Ishikawa (cell line): ENCODE measurements at regions not wholly inside any gene's neighbourhood (a gene's known extent, or its start where the extent isn't known, plus 50 kb on each side); places are given as distances from the start of the nearest gene placed in this dataset.

Experiments
- CEBPB ChIP-seq: IDR thresholded peaks from 2 replicates; pipeline ENCODE4 v1.6.1; 2012
- EGR1 ChIP-seq: IDR thresholded peaks from 2 replicates; pipeline ENCODE4 v1.6.1; 2012
- EP300 ChIP-seq: IDR thresholded peaks from 2 replicates; pipeline ENCODE4 v1.6.1; 2012; ENCODE audit warnings: borderline replicate concordance
- FOXM1 ChIP-seq: IDR thresholded peaks from 2 replicates; pipeline ENCODE4 v1.6.1; 2012; ENCODE audit warnings: low read depth, borderline replicate concordance
- RAD21 ChIP-seq: IDR thresholded peaks from 2 replicates; pipeline ENCODE4 v1.6.1; 2012; ENCODE audit warnings: low read depth
- TAF1 ChIP-seq: IDR thresholded peaks from 2 replicates; pipeline ENCODE4 v1.6.1; 2012; ENCODE audit warnings: low read depth, mild to moderate bottlenecking
- TEAD4 ChIP-seq: IDR thresholded peaks from 2 replicates; pipeline ENCODE4 v1.6.1; 2012
- ZBTB7A ChIP-seq: IDR thresholded peaks from 2 replicates; pipeline ENCODE4 v1.6.1; 2012; ENCODE audit warnings: low read depth
- TF ChIP-seq, protein P1 (sequence below): IDR thresholded peaks from 2 replicates; pipeline ENCODE4 v1.6.1; 2012; ENCODE audit warnings: low read depth, mild to moderate bottlenecking
- TF ChIP-seq, protein P2 (sequence below): IDR thresholded peaks from 2 replicates; pipeline ENCODE4 v1.6.1; 2012

DNA sequence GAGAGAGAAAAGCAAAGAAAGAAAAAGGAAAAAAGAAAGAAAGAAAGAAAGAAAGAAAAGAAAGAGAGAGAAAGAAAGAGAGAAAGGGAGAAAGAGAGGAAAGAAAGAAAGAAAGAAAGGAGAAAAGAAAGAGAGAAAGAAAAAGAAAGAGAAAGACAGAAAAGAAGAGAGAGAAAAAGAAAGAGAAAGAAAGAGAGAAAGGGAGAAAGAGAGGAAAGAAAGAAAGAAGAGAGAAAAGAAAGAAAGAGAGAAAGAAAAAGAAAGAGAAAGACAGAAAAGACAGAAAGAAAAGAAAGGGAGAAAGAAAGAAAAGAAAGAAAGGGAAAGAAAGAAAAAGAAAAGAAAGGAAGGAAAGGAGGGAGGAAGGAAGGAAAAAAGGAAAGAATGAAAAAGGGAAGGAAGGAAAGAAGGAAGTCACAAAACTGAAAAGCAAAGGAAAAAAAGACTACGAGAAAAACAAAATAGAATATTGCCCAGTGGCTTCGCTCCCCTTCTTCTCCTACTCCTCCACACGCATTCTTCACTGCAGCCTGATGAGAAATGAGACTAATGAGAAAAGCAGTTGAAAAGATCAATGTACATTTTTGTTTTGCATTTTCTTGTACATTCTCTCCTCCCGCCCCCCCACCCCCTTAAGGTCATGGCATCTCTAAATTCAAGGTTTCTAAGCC, 170.0 kb downstream of the SOD2 start:
- no peak for TF ChIP-seq EP300
- TF ChIP-seq, protein P1, sequence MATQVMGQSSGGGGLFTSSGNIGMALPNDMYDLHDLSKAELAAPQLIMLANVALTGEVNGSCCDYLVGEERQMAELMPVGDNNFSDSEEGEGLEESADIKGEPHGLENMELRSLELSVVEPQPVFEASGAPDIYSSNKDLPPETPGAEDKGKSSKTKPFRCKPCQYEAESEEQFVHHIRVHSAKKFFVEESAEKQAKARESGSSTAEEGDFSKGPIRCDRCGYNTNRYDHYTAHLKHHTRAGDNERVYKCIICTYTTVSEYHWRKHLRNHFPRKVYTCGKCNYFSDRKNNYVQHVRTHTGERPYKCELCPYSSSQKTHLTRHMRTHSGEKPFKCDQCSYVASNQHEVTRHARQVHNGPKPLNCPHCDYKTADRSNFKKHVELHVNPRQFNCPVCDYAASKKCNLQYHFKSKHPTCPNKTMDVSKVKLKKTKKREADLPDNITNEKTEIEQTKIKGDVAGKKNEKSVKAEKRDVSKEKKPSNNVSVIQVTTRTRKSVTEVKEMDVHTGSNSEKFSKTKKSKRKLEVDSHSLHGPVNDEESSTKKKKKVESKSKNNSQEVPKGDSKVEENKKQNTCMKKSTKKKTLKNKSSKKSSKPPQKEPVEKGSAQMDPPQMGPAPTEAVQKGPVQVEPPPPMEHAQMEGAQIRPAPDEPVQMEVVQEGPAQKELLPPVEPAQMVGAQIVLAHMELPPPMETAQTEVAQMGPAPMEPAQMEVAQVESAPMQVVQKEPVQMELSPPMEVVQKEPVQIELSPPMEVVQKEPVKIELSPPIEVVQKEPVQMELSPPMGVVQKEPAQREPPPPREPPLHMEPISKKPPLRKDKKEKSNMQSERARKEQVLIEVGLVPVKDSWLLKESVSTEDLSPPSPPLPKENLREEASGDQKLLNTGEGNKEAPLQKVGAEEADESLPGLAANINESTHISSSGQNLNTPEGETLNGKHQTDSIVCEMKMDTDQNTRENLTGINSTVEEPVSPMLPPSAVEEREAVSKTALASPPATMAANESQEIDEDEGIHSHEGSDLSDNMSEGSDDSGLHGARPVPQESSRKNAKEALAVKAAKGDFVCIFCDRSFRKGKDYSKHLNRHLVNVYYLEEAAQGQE: no peak
- TF ChIP-seq, protein P2, sequence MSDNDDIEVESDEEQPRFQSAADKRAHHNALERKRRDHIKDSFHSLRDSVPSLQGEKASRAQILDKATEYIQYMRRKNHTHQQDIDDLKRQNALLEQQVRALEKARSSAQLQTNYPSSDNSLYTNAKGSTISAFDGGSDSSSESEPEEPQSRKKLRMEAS: no peak
- TF ChIP-seq TEAD4: no peak
- no peak for TF ChIP-seq CEBPB
- TF ChIP-seq RAD21: no peak
- no peak for TF ChIP-seq TAF1
- TF ChIP-seq EGR1: no peak
- TF ChIP-seq ZBTB7A: no peak
- TF ChIP-seq FOXM1: no peak
